Naive B cell (primary cell): ENCODE measurements at regions not wholly inside any gene's neighbourhood (a gene's known extent, or its start where the extent isn't known, plus 50 kb on each side); places are given as distances from the start of the nearest gene placed in this dataset.

Source experiments
- ATAC-seq, 2 donors: fragments of 150-1000 bp; cut with Tn5 transposase; 2 replicates each; pipeline ENCODE4 v1.10.0; 2021; ENCODE audit warnings: low read depth in 2 of 2, mild to moderate bottlenecking in 2 of 2, moderate library complexity in 2 of 2
- DNase-seq: peaks from one replicate; pipeline ENCODE4 v3.0.0; 2022
- H3K27ac Mint-ChIP-seq, 6 donors: one replicate each; pipeline ENCODE4 v1.8.0; 2020 to 2022; ENCODE audit warnings: mild to moderate bottlenecking in 6 of 6, mixed read lengths in 6 of 6, moderate library complexity in 5 of 6, inconsistent platforms in 2 of 6
- H3K27me3 Mint-ChIP-seq, 3 donors: one replicate each; pipeline ENCODE4 v1.8.0; 2021 to 2022; ENCODE audit warnings: mixed read lengths in 3 of 3, mild to moderate bottlenecking in 1 of 3
- H3K36me3 Mint-ChIP-seq, 2 donors: one replicate each; pipeline ENCODE4 v1.8.0; 2020 to 2022; ENCODE audit warnings: mixed read lengths in 2 of 2, inconsistent platforms in 1 of 2, mild to moderate bottlenecking in 1 of 2
- H3K4me1 Mint-ChIP-seq, 3 donors: one replicate each; pipeline ENCODE4 v1.8.0; 2020 to 2022; ENCODE audit warnings: mixed read lengths in 3 of 3, inconsistent platforms in 1 of 3, mild to moderate bottlenecking in 1 of 3, moderate library complexity in 1 of 3
- H3K4me3 Mint-ChIP-seq, 8 donors: one replicate each; pipeline ENCODE4 v1.8.0; 2020 to 2022; ENCODE audit warnings: mild to moderate bottlenecking in 8 of 8, mixed read lengths in 8 of 8, moderate library complexity in 8 of 8, inconsistent platforms in 2 of 8
- H3K9me3 Mint-ChIP-seq, 7 donors: one replicate each; pipeline ENCODE4 v1.8.0; 2020 to 2022; ENCODE audit warnings: mixed read lengths in 7 of 7, mild to moderate bottlenecking in 5 of 7, inconsistent platforms in 2 of 7, moderate library complexity in 1 of 7

- H3K27me3 Mint-ChIP-seq, result no peaks in the 10 kb centered on the region
- DNase-seq (no peak), ATAC-seq (no peak)
- no peak overlapping the region for H3K4me3 Mint-ChIP-seq
- H3K4me1 Mint-ChIP-seq, result no peaks in the 10 kb centered on the region
- no peak overlapping the region for H3K27ac Mint-ChIP-seq
- no peaks in the 10 kb centered on the region for H3K36me3 Mint-ChIP-seq
- H3K9me3 Mint-ChIP-seq, result peaks cover 0 to 11% (median 5%) of the 10 kb centered on the region in 7 donors
These were observed 706.7 kb downstream of the TBC1D32 start for GRCh38 chr6:120627612-120628011.

GRCh38 chr6:120622127-120622631, 712.1 kb downstream of the TBC1D32 start:
- DNase-seq, result no peak
- no peaks in the 10 kb centered on the region for H3K4me1 Mint-ChIP-seq
- H3K4me3 Mint-ChIP-seq, result no peak overlapping the region
- ATAC-seq, result no peak
- peaks cover 0 to 4% (median 0%) of the 10 kb centered on the region in 7 donors for H3K9me3 Mint-ChIP-seq
- no peak overlapping the region for H3K27ac Mint-ChIP-seq
- no peaks in the 10 kb centered on the region for H3K27me3 Mint-ChIP-seq
- H3K36me3 Mint-ChIP-seq, result no peaks in the 10 kb centered on the region

GRCh38 chr6:120620900-120621299, 713.4 kb downstream of the TBC1D32 start:
- DNase-seq (no peak), ATAC-seq (no peak)
- no peaks in the 10 kb centered on the region for H3K27me3 Mint-ChIP-seq
- H3K4me3 Mint-ChIP-seq, result no peak overlapping the region
- no peaks in the 10 kb centered on the region for H3K9me3 Mint-ChIP-seq
- no peak overlapping the region for H3K27ac Mint-ChIP-seq
- no peaks in the 10 kb centered on the region for H3K4me1 Mint-ChIP-seq
- no peaks in the 10 kb centered on the region for H3K36me3 Mint-ChIP-seq

- no peak overlapping the region for H3K27ac Mint-ChIP-seq
- ATAC-seq (no peak), DNase-seq (no peak)
- H3K36me3 Mint-ChIP-seq, result no peaks in the 10 kb centered on the region
- H3K4me1 Mint-ChIP-seq, result no peaks in the 10 kb centered on the region
- H3K9me3 Mint-ChIP-seq, result no peaks in the 10 kb centered on the region
- no peak overlapping the region for H3K4me3 Mint-ChIP-seq
- no peaks in the 10 kb centered on the region for H3K27me3 Mint-ChIP-seq
These were observed 719.0 kb downstream of the TBC1D32 start for GRCh38 chr6:120615238-120615637.

GRCh38 chr6:120614723-120615122, 719.6 kb downstream of the TBC1D32 start:
- no peaks in the 10 kb centered on the region for H3K27me3 Mint-ChIP-seq
- DNase-seq, result no peak
- H3K27ac Mint-ChIP-seq, result no peak overlapping the region
- H3K4me1 Mint-ChIP-seq, result no peaks in the 10 kb centered on the region
- H3K9me3 Mint-ChIP-seq, result no peaks in the 10 kb centered on the region
- no peak for ATAC-seq
- no peak overlapping the region for H3K4me3 Mint-ChIP-seq
- H3K36me3 Mint-ChIP-seq, result no peaks in the 10 kb centered on the region

DNA sequence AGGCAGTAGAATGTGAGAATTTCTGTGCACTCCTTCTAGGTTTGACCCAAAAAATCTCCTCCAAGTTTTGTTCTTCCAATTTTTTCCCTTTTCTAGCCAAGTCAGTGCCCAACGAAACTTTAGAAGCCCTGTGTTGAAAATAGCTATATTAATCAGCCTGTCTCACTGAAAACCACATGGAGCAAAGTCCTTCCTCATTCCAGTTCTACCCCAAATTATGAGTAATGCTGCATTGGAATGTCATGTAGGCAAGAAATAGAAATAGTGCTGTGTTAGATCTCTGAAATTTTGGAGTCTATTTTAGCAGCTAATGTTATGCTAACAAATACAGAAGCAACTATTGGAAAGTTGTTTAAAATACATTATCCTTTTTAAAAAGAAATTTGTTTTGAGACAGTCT, 725.5 kb downstream of the TBC1D32 start:
- H3K36me3 Mint-ChIP-seq, result no peaks in the 10 kb centered on the region
- no peaks in the 10 kb centered on the region for H3K4me1 Mint-ChIP-seq
- no peak overlapping the region for H3K4me3 Mint-ChIP-seq
- no peak overlapping the region for H3K27ac Mint-ChIP-seq
- H3K9me3 Mint-ChIP-seq, result no peaks in the 10 kb centered on the region
- ATAC-seq (no peak), DNase-seq (no peak)
- H3K27me3 Mint-ChIP-seq, result peaks cover 0 to 4% (median 0%) of the 10 kb centered on the region in 3 donors

GRCh38 chr6:120606743-120607142, 727.5 kb downstream of the TBC1D32 start:
- H3K9me3 Mint-ChIP-seq, result no peaks in the 10 kb centered on the region
- DNase-seq, result no peak
- H3K27me3 Mint-ChIP-seq, result peaks cover 0 to 4% (median 0%) of the 10 kb centered on the region in 3 donors
- H3K4me1 Mint-ChIP-seq, result no peaks in the 10 kb centered on the region
- no peak overlapping the region for H3K27ac Mint-ChIP-seq
- H3K36me3 Mint-ChIP-seq, result no peaks in the 10 kb centered on the region
- no peak overlapping the region for H3K4me3 Mint-ChIP-seq
- ATAC-seq, result no peak

DNA sequence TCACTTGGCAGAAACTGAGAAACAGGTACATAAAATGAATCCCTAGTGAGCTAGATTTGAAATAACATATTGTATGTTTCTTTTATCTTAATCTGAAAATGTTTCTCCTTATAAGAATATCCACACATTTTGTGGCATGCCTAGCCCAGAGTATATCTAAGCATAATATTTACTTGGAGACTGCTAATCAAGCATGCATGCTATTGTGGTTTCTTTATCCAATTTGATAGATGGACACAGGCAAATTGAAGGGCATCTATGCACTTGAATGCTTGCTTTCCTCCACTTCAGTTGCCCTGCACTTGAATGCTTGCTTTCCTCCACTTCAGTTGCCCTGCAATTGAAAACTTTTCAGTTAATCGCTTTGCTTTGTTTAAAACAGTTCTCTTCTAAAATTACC, 729.8 kb downstream of the TBC1D32 start:
- Mint-ChIP-seq H3K4me1 (no peaks in the 10 kb centered on the region), H3K27ac (no peak overlapping the region), H3K4me3 (no peak overlapping the region), H3K9me3 (no peaks in the 10 kb centered on the region), H3K36me3 (no peaks in the 10 kb centered on the region), H3K27me3 (peaks cover 0 to 4% (median 0%) of the 10 kb centered on the region in 3 donors)
- ATAC-seq, result no peak
- DNase-seq, result no peak

DNA sequence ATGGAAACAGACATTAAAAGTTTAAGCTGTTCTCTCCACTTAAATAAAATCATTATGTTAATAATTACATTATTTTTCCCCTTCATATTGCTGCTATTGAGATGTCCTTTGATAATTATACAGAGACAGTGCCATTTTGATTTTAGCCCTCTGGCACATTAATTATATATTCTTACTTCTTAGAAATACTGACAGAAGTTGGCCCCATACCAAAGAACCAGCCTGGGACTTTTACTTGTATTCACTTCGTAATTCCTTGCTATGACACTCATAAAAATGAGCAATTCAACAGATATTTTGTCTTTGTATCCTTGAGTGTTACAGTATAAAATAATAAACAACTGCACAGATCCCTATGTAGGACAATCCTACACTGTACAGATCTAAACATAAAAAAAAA, 743.7 kb downstream of the TBC1D32 start:
- no peak for ATAC-seq
- H3K36me3 Mint-ChIP-seq, result no peaks in the 10 kb centered on the region
- H3K9me3 Mint-ChIP-seq, result no peaks in the 10 kb centered on the region
- H3K4me1 Mint-ChIP-seq, result no peaks in the 10 kb centered on the region
- DNase-seq, result no peak
- H3K27ac Mint-ChIP-seq, result no peak overlapping the region
- H3K4me3 Mint-ChIP-seq, result no peak overlapping the region
- H3K27me3 Mint-ChIP-seq, result no peaks in the 10 kb centered on the region

GRCh38 chr6:120588424-120588823, 745.9 kb downstream of the TBC1D32 start:
- DNase-seq, result no peak
- Mint-ChIP-seq H3K27me3 (no peaks in the 10 kb centered on the region), H3K36me3 (no peaks in the 10 kb centered on the region), H3K9me3 (peaks cover 0 to 4% (median 0%) of the 10 kb centered on the region in 7 donors), H3K4me3 (no peak overlapping the region), H3K27ac (no peak overlapping the region), H3K4me1 (no peaks in the 10 kb centered on the region)
- ATAC-seq, result no peak

GRCh38 chr6:120587381-120587780, 746.9 kb downstream of the TBC1D32 start:
- H3K9me3 Mint-ChIP-seq, result peaks cover 0 to 9% (median 4%) of the 10 kb centered on the region in 7 donors
- H3K4me3 Mint-ChIP-seq, result no peak overlapping the region
- H3K4me1 Mint-ChIP-seq, result no peaks in the 10 kb centered on the region
- no peaks in the 10 kb centered on the region for H3K27me3 Mint-ChIP-seq
- ATAC-seq, result no peak
- H3K36me3 Mint-ChIP-seq, result no peaks in the 10 kb centered on the region
- no peak for DNase-seq
- H3K27ac Mint-ChIP-seq, result no peak overlapping the region

DNA sequence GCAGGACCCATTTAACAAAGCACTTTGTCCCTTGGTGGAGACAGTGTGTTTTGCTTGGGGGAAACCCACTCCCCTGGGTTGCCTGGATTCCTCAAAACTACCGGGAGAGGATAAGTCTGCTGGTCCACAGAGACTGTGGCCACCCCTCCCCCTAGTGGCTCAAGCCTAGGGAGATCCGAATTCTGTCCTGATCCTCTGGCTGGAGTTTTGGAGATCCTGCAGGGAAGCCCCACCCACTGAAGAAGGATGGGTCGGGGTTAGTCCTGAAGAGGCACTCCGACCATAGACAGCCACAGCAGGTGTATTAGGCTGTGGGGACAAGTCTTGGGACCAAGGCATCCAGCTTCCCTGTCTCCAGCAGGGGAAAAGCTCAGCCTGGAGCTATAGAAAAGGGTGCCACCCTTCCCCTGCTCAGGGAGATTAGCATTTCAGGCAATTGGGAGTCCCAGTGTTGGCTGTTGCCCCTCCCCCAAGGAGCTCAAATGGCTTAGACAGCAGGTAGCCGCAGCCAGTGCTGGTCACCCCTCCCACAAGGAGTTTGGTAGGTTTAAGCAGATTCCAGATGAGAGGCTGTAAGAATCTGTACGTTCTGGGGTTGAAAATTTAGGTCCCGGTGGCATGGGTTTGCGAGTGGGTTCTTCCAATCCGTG, 750.0 kb downstream of the TBC1D32 start:
- H3K4me1 Mint-ChIP-seq, result no peaks in the 10 kb centered on the region
- H3K27ac Mint-ChIP-seq, result no peak overlapping the region
- H3K4me3 Mint-ChIP-seq, result no peak overlapping the region
- no peak for DNase-seq
- no peaks in the 10 kb centered on the region for H3K36me3 Mint-ChIP-seq
- H3K27me3 Mint-ChIP-seq, result no peaks in the 10 kb centered on the region
- no peak for ATAC-seq
- peaks cover 0 to 22% (median 4%) of the 10 kb centered on the region in 7 donors for H3K9me3 Mint-ChIP-seq

- Mint-ChIP-seq H3K9me3 (peaks cover 0 to 5% (median 1%) of the 10 kb centered on the region in 7 donors), H3K36me3 (no peaks in the 10 kb centered on the region), H3K4me3 (no peak overlapping the region), H3K4me1 (no peaks in the 10 kb centered on the region), H3K27ac (no peak overlapping the region), H3K27me3 (no peaks in the 10 kb centered on the region)
- ATAC-seq (no peak), DNase-seq (no peak)
These were observed 758.2 kb downstream of the TBC1D32 start for GRCh38 chr6:120576061-120576460.

- no peak overlapping the region for H3K27ac Mint-ChIP-seq
- peaks cover 0 to 2% (median 1%) of the 10 kb centered on the region in 7 donors for H3K9me3 Mint-ChIP-seq
- no peaks in the 10 kb centered on the region for H3K27me3 Mint-ChIP-seq
- DNase-seq, result no peak
- ATAC-seq, result no peak
- H3K4me1 Mint-ChIP-seq, result no peaks in the 10 kb centered on the region
- no peaks in the 10 kb centered on the region for H3K36me3 Mint-ChIP-seq
- no peak overlapping the region for H3K4me3 Mint-ChIP-seq
These were observed 764.6 kb downstream of the TBC1D32 start for GRCh38 chr6:120569714-120570113.

- H3K36me3 Mint-ChIP-seq, result no peaks in the 10 kb centered on the region
- no peak overlapping the region for H3K4me3 Mint-ChIP-seq
- no peak overlapping the region for H3K27ac Mint-ChIP-seq
- DNase-seq, result no peak
- H3K9me3 Mint-ChIP-seq, result peaks cover 0 to 9% (median 3%) of the 10 kb centered on the region in 7 donors
- no peaks in the 10 kb centered on the region for H3K4me1 Mint-ChIP-seq
- ATAC-seq, result no peak
- H3K27me3 Mint-ChIP-seq, result no peaks in the 10 kb centered on the region
These were observed 769.5 kb downstream of the TBC1D32 start for GRCh38 chr6:120564779-120565178.
